HCT116 (cell line): ENCODE measurements at regions not wholly inside any gene's neighbourhood (a gene's known extent, or its start where the extent isn't known, plus 50 kb on each side); places are given as distances from the start of the nearest gene placed in this dataset.

Experiments
- ATAC-seq: fragments of 200-7000 bp; cut with Tn5 transposase; 2 replicates; pipeline ENCODE4 v1.9.1; 2020; ENCODE audit warnings: mild to moderate bottlenecking, moderate library complexity
- BruUV-seq: library from RNA; stranded (reverse); fragments of 400-500 nt; replicated peaks from 2 replicates; lab custom pipeline; 2021; lab: Mats Ljungman, UMichigan
- CTCF ChIA-PET: fragments of 300-600 bp; sonication (Branson Sonifier 250); formaldehyde crosslinking; loops from one replicate; lab custom pipeline; 2021; ENCODE audit warnings: antibody characterized with exemption; lab: Charles Lee
- POLR2A ChIA-PET: fragments of 300-600, 350-600 bp; sonication (Branson Sonifier 250); formaldehyde crosslinking; loops from one replicate; lab custom pipeline; 2021; ENCODE audit warnings: antibody characterized with exemption; lab: Charles Lee
- RAD21 ChIA-PET, 2 experiments: fragments of 300-600 bp; sonication (Branson Sonifier 250); formaldehyde crosslinking; loops; one replicate each; lab custom pipeline; 2023; ENCODE audit warnings: low total read pairs in 2 of 2; ENCODE audit not compliant: uncharacterized antibody in 2 of 2, unreplicated experiment in 2 of 2, low non-redundant PET in 1 of 2; lab: Charles Lee
- DNase-seq: peaks from one replicate; pipeline ENCODE4 v3.0.0-alpha.2; 2010; ENCODE audit warnings: low read depth, low spot score
- H2AFZ ChIP-seq: fragments of 200-600 bp; shearing (Covaris generic), sonication (generic); 2 replicates; pipeline ENCODE4 v1.6.1; 2017; ENCODE audit warnings: low read depth, mixed run types, mixed read lengths, antibody characterized with exemption, low read length; ENCODE audit not compliant: poor library complexity, severe bottlenecking
- H3K27ac ChIP-seq: 2 replicates; pipeline ENCODE4 v1.5.1; 2012; ENCODE audit warnings: low read depth, low read length
- H3K27me3 ChIP-seq: fragments of 200-600 bp; sonication (generic); 2 replicates; pipeline ENCODE4 v1.6.1; 2016; ENCODE audit warnings: mixed run types, low read length, mixed read lengths; ENCODE audit not compliant: insufficient read depth
- H3K36me3 ChIP-seq, 2 experiments: fragments of 200-500 bp in 1 of 2; fragments of 200-600 bp in 1 of 2; sonication (Bioruptor generic) in 1 of 2; sonication (generic) in 1 of 2; 2 replicates each; pipeline versions ENCODE4 v1.5.1 to v1.6.1; 2014 to 2016; ENCODE audit warnings: low read length in 2 of 2, inconsistent platforms in 1 of 2, mixed read lengths in 1 of 2, mixed run types in 1 of 2; ENCODE audit not compliant: insufficient read depth in 2 of 2, control insufficient read depth in 1 of 2
- H3K4me1 ChIP-seq, 2 experiments: fragments of 200-600 bp in 1 of 2; sonication (generic) in 1 of 2; 2 replicates each; pipeline versions ENCODE4 v1.5.1 to v1.6.1; 2012 to 2017; ENCODE audit warnings: low read length in 2 of 2, inconsistent platforms in 1 of 2, mild to moderate bottlenecking in 1 of 2, mixed read lengths in 1 of 2, mixed run types in 1 of 2, moderate library complexity in 1 of 2; ENCODE audit not compliant: insufficient read depth in 2 of 2, control insufficient read depth in 1 of 2
- H3K4me2 ChIP-seq: fragments of 200-600 bp; sonication (generic); 2 replicates; pipeline ENCODE4 v1.6.1; 2017; ENCODE audit warnings: mixed run types, low read length, mixed read lengths
- H3K4me3 ChIP-seq, 2 experiments: fragments of 200-600 bp in 1 of 2; sonication (generic) in 1 of 2; replicated peaks in 1 of 2; 2 replicates each; pipeline ENCODE4 v1.5.1; 2011 to 2016; ENCODE audit warnings: low read length in 2 of 2, control low read depth in 1 of 2, low read depth in 1 of 2, mild to moderate bottlenecking in 1 of 2, mixed read lengths in 1 of 2, mixed run types in 1 of 2
- H3K79me2 ChIP-seq: fragments of 200-600 bp; sonication (generic); 2 replicates; pipeline ENCODE4 v1.6.1; 2017; ENCODE audit warnings: mild to moderate bottlenecking, mixed run types, low read length, moderate library complexity, mixed read lengths; ENCODE audit not compliant: insufficient read depth
- H3K9ac ChIP-seq: fragments of 200-600 bp; sonication (generic); 2 replicates; pipeline ENCODE4 v1.6.1; 2016; ENCODE audit warnings: low read length, mixed read lengths
- H3K9me2 ChIP-seq: fragments of 200-600 bp; sonication (generic), shearing (Covaris generic); 2 replicates; pipeline ENCODE4 v1.6.1; 2017; ENCODE audit warnings: mixed run types, mild to moderate bottlenecking, moderate library complexity; ENCODE audit not compliant: insufficient read depth
- H3K9me3 ChIP-seq, 2 experiments: fragments of 200-500 bp in 1 of 2; fragments of 200-600 bp in 1 of 2; sonication (Bioruptor generic) in 1 of 2; sonication (generic) in 1 of 2; 2 replicates each; pipeline ENCODE4 v1.6.1; 2014 to 2017; ENCODE audit warnings: low read length in 2 of 2, mixed read lengths in 2 of 2, inconsistent platforms in 1 of 2, low read depth in 1 of 2, mild to moderate bottlenecking in 1 of 2, mixed run types in 1 of 2, moderate library complexity in 1 of 2; ENCODE audit not compliant: control insufficient read depth in 1 of 2, insufficient read depth in 1 of 2
- H4K20me1 ChIP-seq: fragments of 200-600 bp; sonication (generic), shearing (Covaris generic); 2 replicates; pipeline ENCODE4 v1.6.1; 2017; ENCODE audit warnings: mixed run types, mild to moderate bottlenecking, moderate library complexity; ENCODE audit not compliant: insufficient read depth
- CBX3 ChIP-seq: IDR thresholded peaks from 2 replicates; pipeline ENCODE4 v1.6.1; 2012; ENCODE audit warnings: low read depth
- CEBPB ChIP-seq: IDR thresholded peaks from 2 replicates; pipeline ENCODE4 v1.6.1; 2012; ENCODE audit warnings: low read depth
- EGR1 ChIP-seq: IDR thresholded peaks from 2 replicates; pipeline ENCODE4 v1.6.1; 2012; ENCODE audit warnings: low read depth
- EZH2 ChIP-seq: fragments of 200-600 bp; sonication (generic); IDR thresholded peaks from 2 replicates; pipeline ENCODE4 v1.6.1; 2017; ENCODE audit warnings: antibody characterized with exemption, mixed run types
- FOSL1 ChIP-seq: IDR thresholded peaks from 2 replicates; pipeline ENCODE4 v1.6.1; 2012; ENCODE audit warnings: low read depth
- POLR2A ChIP-seq: IDR thresholded peaks from 2 replicates; pipeline ENCODE4 v1.7.0; 2011; ENCODE audit warnings: borderline replicate concordance; ENCODE audit not compliant: insufficient read depth, insufficient read length; ENCODE audit errors: extremely low read depth
- POLR2AphosphoS5 ChIP-seq: IDR thresholded peaks from 2 replicates; pipeline ENCODE4 v1.6.1; 2011; ENCODE audit warnings: mild to moderate bottlenecking, low read depth, low read length, moderate library complexity
- RAD21 ChIP-seq: IDR thresholded peaks from 2 replicates; pipeline ENCODE4 v1.6.1; 2012; ENCODE audit warnings: low read depth, mild to moderate bottlenecking
- SIN3A ChIP-seq: IDR thresholded peaks from 2 replicates; pipeline ENCODE4 v1.6.1; 2012; ENCODE audit warnings: low read depth
- SP1 ChIP-seq: IDR thresholded peaks from 2 replicates; pipeline ENCODE4 v1.6.1; 2012; ENCODE audit warnings: low read depth
- SRF ChIP-seq: IDR thresholded peaks from 2 replicates; pipeline ENCODE4 v1.6.1; 2012; ENCODE audit warnings: low read depth
- TCF7L2 ChIP-seq: IDR thresholded peaks from 2 replicates; pipeline ENCODE4 v1.7.0; 2011; ENCODE audit warnings: borderline replicate concordance, inconsistent platforms; ENCODE audit not compliant: insufficient read depth, insufficient read length; ENCODE audit errors: extremely low read depth
- YY1 ChIP-seq: IDR thresholded peaks from 2 replicates; pipeline ENCODE4 v1.6.1; 2011; ENCODE audit warnings: low read length, low read depth, moderate library complexity, mild to moderate bottlenecking; ENCODE audit not compliant: insufficient replicate concordance; ENCODE audit errors: extremely low read depth
- ZFX ChIP-seq: fragments of 450-650 bp; IDR thresholded peaks from 2 replicates; pipeline ENCODE4 v1.6.1; 2017
- ZNF274 ChIP-seq: fragments of 200-500 bp; sonication (Bioruptor generic); IDR thresholded peaks from 2 replicates; pipeline ENCODE4 v1.6.1; 2014; ENCODE audit warnings: mild to moderate bottlenecking, low read depth, low read length, inconsistent platforms
- intact Hi-C: fragments of 100-400 bp; cut with micrococcal nuclease; formaldehyde crosslinking; loops from 2 replicates; pipeline ENCODE4 v1.10.0; 2022
- TF ChIP-seq, protein P1 (sequence below): IDR thresholded peaks from 2 replicates; pipeline ENCODE4 v1.6.1; 2011; ENCODE audit warnings: mild to moderate bottlenecking, low read length, moderate library complexity; ENCODE audit not compliant: insufficient replicate concordance; ENCODE audit errors: extremely low read depth
- TF ChIP-seq, protein P2 (sequence below): IDR thresholded peaks from 2 replicates; pipeline ENCODE4 v1.6.1; 2012

DNA sequence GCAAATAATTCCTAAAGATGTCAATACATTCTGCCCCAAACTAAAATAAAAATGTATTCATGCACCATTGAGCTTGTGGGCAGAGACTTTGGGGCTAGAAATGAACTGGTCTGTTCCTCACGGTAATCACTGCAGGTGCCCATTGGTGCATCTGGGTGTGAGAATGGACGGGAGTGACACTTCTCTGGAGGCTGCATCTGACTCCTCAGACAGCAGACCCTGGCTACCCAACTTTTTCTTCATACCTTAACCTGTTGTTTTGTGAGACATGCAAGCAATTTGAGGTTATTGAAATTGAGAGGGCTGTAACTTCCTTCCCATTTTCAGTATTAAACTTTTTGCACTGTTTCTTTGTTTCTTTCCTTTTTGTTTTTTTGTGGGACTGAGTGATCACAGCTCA lies 333.4 kb downstream of the ICE1 start:
- TF ChIP-seq ZFX (no peak), FOSL1 (no peak), YY1 (no peak), SRF (no peak), TCF7L2 (no peak), EZH2 (no peak), CBX3 (no peak), POLR2AphosphoS5 (no peak), POLR2A (no peak), RAD21 (no peak), ZNF274 (no peak), EGR1 (no peak), CEBPB (no peak), SP1 (no peak), SIN3A (no peak)
- TF ChIP-seq, protein P1, sequence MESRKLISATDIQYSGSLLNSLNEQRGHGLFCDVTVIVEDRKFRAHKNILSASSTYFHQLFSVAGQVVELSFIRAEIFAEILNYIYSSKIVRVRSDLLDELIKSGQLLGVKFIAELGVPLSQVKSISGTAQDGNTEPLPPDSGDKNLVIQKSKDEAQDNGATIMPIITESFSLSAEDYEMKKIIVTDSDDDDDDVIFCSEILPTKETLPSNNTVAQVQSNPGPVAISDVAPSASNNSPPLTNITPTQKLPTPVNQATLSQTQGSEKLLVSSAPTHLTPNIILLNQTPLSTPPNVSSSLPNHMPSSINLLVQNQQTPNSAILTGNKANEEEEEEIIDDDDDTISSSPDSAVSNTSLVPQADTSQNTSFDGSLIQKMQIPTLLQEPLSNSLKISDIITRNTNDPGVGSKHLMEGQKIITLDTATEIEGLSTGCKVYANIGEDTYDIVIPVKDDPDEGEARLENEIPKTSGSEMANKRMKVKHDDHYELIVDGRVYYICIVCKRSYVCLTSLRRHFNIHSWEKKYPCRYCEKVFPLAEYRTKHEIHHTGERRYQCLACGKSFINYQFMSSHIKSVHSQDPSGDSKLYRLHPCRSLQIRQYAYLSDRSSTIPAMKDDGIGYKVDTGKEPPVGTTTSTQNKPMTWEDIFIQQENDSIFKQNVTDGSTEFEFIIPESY, result no peak
- TF ChIP-seq, protein P2, sequence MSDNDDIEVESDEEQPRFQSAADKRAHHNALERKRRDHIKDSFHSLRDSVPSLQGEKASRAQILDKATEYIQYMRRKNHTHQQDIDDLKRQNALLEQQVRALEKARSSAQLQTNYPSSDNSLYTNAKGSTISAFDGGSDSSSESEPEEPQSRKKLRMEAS, result no peak
- TF ChIP-seq, all 23 proteins: peak for 0
- Histone ChIP-seq H3K27ac (no peak overlapping the region), H3K36me3 (no peaks in the 10 kb centered on the region), H4K20me1 (no peaks in the 10 kb centered on the region), H3K27me3 (no peaks in the 10 kb centered on the region; the same call in 1 of the 2 replicates), H2AFZ (no peak overlapping the region), H3K9ac (no peak overlapping the region), H3K9me2 (no peaks in the 10 kb centered on the region), H3K79me2 (no peaks in the 10 kb centered on the region), H3K9me3 (no peaks in the 10 kb centered on the region), H3K4me2 (no peak overlapping the region), H3K4me3 (no peak overlapping the region), H3K4me1 (no peaks in the 10 kb centered on the region)
- ChIA-PET POLR2A (no interaction called here), RAD21 (no interaction called here), CTCF (no interaction called here)
- DNase-seq, result no peak
- BruUV-seq, result no TSS peak
- ATAC-seq, result no peak
- intact Hi-C loops, result no loop called here
